ENCODE measurements at regions not wholly inside any gene's neighbourhood (a gene's known extent, or its start where the extent isn't known, plus 50 kb on each side); places are given as distances from the start of the nearest gene placed in this dataset.

DNA sequence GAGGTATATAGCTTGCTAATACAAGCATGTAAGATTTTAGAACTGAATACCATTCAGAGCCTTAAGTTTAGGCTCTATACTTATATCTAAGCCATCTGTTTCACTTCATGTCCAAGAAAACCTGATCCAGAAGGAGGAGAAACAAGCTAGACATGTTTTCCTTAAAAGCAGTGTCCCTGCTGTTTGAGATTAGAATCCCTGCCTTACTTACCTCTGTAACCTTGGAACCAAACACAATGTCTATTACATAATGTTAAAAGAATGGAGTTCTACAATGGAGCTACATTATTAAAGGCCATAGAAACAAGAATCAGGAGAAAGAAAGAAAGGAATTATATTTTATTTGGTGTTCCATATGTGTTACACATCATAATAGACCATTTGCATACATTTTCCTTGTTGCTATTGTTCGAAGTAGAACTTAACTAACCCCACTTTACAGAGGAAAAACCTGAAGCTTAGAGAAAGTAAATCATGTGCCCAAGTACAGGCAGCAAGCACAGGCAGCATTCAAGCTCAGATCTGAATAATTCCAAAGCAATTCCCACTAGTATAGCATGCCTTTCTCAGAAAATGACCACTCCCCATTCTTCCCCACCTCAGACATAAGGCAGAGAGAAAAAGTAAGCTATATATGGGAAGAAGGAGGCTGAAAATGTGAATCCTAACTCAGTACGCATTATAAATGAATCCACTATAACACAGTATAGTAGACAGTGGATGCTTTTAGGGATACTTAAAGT lies 380.1 kb upstream of the SPAG17 start:
- POLR2A ChIA-PET (ENCODE audit: unreplicated experiment): no interaction called here
- no peak overlapping the region for H3K4me3 ChIP-seq (ENCODE audit: insufficient read depth, low read depth, low read length)
- no peak for ATAC-seq (ENCODE audit: low read depth)

More for the DNA sequence above, 380.1 kb upstream of the SPAG17 start:
- H3K23ac ChIP-seq (ENCODE audit: low read depth, low read length): no peak overlapping the region
- no CpG with 5 or more reads among the region's 2 CpGs for WGBS, 2 experiments (ENCODE audit: extremely low coverage in 2 of 2, insufficient read length in 1 of 2)
- TF ChIP-seq POLR2A (IDR thresholded peaks at IDR 0.05; ENCODE audit: low read depth, low read length): no peak
- TF ChIP-seq CEBPB (IDR thresholded peaks at IDR 0.05; ENCODE audit: low read depth, low read length): no peak
- TF ChIP-seq MAFK (IDR thresholded peaks at IDR 0.05; ENCODE audit: low read depth, low read length): no peak
- TF ChIP-seq CHD1 (IDR thresholded peaks at IDR 0.05; ENCODE audit: low read depth, low read length): no peak
- no peak for TF ChIP-seq CTCF (conservative IDR thresholded peaks at IDR 0.05; ENCODE audit: low read depth, low read length)
- TF ChIP-seq USF2 (IDR thresholded peaks at IDR 0.05; ENCODE audit: low read depth, low read length): no peak
- no peak for TF ChIP-seq ELK1 (IDR thresholded peaks at IDR 0.05; ENCODE audit: borderline replicate concordance, low read depth, low read length)
- no peak for TF ChIP-seq RFX5 (IDR thresholded peaks at IDR 0.05; ENCODE audit: low read depth, low read length)
- no peak for TF ChIP-seq RCOR1 (IDR thresholded peaks at IDR 0.05; ENCODE audit: insufficient replicate concordance, low read length)
- TF ChIP-seq BHLHE40 (IDR thresholded peaks at IDR 0.05; ENCODE audit: low read depth, low read length): no peak
- no peak for TF ChIP-seq MXI1 (IDR thresholded peaks at IDR 0.05; ENCODE audit: borderline replicate concordance, low read depth, low read length)
- TF ChIP-seq NFE2L2 (IDR thresholded peaks at IDR 0.05; ENCODE audit: low read depth, low read length): no peak
- TF ChIP-seq FOS (IDR thresholded peaks at IDR 0.05; ENCODE audit: low read depth, low read length): no peak
- no peak for TF ChIP-seq RAD21 (IDR thresholded peaks at IDR 0.05; ENCODE audit: low read length)
- no peak for TF ChIP-seq SMC3 (IDR thresholded peaks at IDR 0.05; ENCODE audit: low read depth, low read length)
- no peak for TF ChIP-seq MAZ (IDR thresholded peaks at IDR 0.05; ENCODE audit: borderline replicate concordance, low read depth, low read length)
- H4K20me1 ChIP-seq (ENCODE audit: insufficient read depth, low read length): no peaks in the 10 kb centered on the region
- H2BK5ac ChIP-seq (ENCODE audit: low read depth, low read length, poor library complexity, severe bottlenecking): no peak overlapping the region
- no peak overlapping the region for H2AK5ac ChIP-seq (ENCODE audit: low read depth, low read length)
- dilution Hi-C loops (cut with HindIII; ENCODE audit: low sequenced_read_pairs, unreplicated experiment) (no loop called here), in situ Hi-C loops (cut with MboI; ENCODE audit: low sequenced_read_pairs) (no loop called here), intact Hi-C loops (cut with micrococcal nuclease) (no loop called here)
- no peaks in the 10 kb centered on the region for H3K36me3 ChIP-seq (ENCODE audit: control insufficient read depth, insufficient read depth, low read length)
- H3K9me1 ChIP-seq (ENCODE audit: insufficient read depth, low read length): no peaks in the 10 kb centered on the region
- no peak overlapping the region for H3K56ac ChIP-seq (ENCODE audit: extremely low read depth, insufficient read depth, low read length)
- H3K4ac ChIP-seq (ENCODE audit: low read depth, low read length): no peak overlapping the region
- no peak overlapping the region for H3K18ac ChIP-seq (ENCODE audit: low read depth, low read length)
- no peak overlapping the region for H2BK120ac ChIP-seq (ENCODE audit: low read depth, low read length)
- no peak for DNase-seq
- no peak overlapping the region for H2BK15ac ChIP-seq (ENCODE audit: low read depth, low read length)
- H3K9ac ChIP-seq (ENCODE audit: low read depth, low read length): no peak overlapping the region
- H3K4me2 ChIP-seq (ENCODE audit: low read depth, low read length): no peak overlapping the region
- no peaks in the 10 kb centered on the region for H3K79me1 ChIP-seq (ENCODE audit: low read depth in 1 of 2, low read length in 2 of 2)
- H2BK20ac ChIP-seq (ENCODE audit: low read depth, low read length): no peak overlapping the region
- no peaks in the 10 kb centered on the region for H3K4me1 ChIP-seq (ENCODE audit: control insufficient read depth, insufficient read depth, low read length)
- H3K27me3 ChIP-seq (ENCODE audit: control insufficient read depth, insufficient read depth, low read length): no peaks in the 10 kb centered on the region
- H3K27ac ChIP-seq (ENCODE audit: insufficient read depth, low read length): no peak overlapping the region
- H2AFZ ChIP-seq (replicated peaks; ENCODE audit: low read length, poor library complexity): no peak overlapping the region
- H4K5ac ChIP-seq (ENCODE audit: low read depth, low read length): no peak overlapping the region
- H3K9me3 ChIP-seq (ENCODE audit: control insufficient read depth, insufficient read depth, low read length): no peaks in the 10 kb centered on the region
- no peak overlapping the region for H3K14ac ChIP-seq (replicated peaks; ENCODE audit: low read depth, low read length)
- no peak overlapping the region for H2AK9ac ChIP-seq (replicated peaks; ENCODE audit: low read depth, low read length, poor library complexity)
- CTCF ChIA-PET: no interaction called here
- no peak overlapping the region for H4K91ac ChIP-seq (ENCODE audit: insufficient read depth, low read depth, low read length)
- H4K8ac ChIP-seq (ENCODE audit: low read depth in 2 of 2, low read length in 2 of 2): no peak overlapping the region
- BruUV-seq (replicated peaks): no TSS peak
